Stimulated activated CD8-positive, alpha-beta memory T cell treated with anti-CD3 and anti-CD28 coated beads, Interleukin-15, amount 100 ng/mL, for 48 hours (primary cell): ENCODE measurements at regions not wholly inside any gene's neighbourhood (a gene's known extent, or its start where the extent isn't known, plus 50 kb on each side); places are given as distances from the start of the nearest gene placed in this dataset.
"Not testable (repeated sequence)": the region's sequence is repeated elsewhere in the genome, so short reads cannot be mapped to it uniquely, and the experiment has no call there.

Source experiments
- DNase-seq, 2 donors: peaks; one replicate each; pipeline ENCODE4 v3.0.0-alpha.2; 2020; ENCODE audit warnings: low read depth in 2 of 2

- DNase-seq: no peak
Measured at GRCh38 chr16:59632276-59632855, 898.2 kb upstream of the GOT2 start.

GRCh38 chr16:59624381-59624780, 890.3 kb upstream of the GOT2 start:
- not testable (repeated sequence) for DNase-seq

GRCh38 chr16:59614466-59615240, 880.5 kb upstream of the GOT2 start:
- DNase-seq: no peak

- DNase-seq: not testable (repeated sequence)
Measured at GRCh38 chr16:59612910-59613620, 878.9 kb upstream of the GOT2 start.

- DNase-seq: no peak
Measured at GRCh38 chr16:59612094-59612493, 878.0 kb upstream of the GOT2 start.

- DNase-seq: no peak
Measured at GRCh38 chr16:59611556-59611955, 877.4 kb upstream of the GOT2 start.

- no peak for DNase-seq
Measured at GRCh38 chr16:59605706-59606105, 871.6 kb upstream of the GOT2 start.

GRCh38 chr16:59604354-59604753, 870.2 kb upstream of the GOT2 start:
- no peak for DNase-seq

- no peak for DNase-seq
Measured at GRCh38 chr16:59601452-59601851, 867.3 kb upstream of the GOT2 start.

- DNase-seq: no peak
Measured at GRCh38 chr16:59597269-59597668, 863.2 kb upstream of the GOT2 start.

GRCh38 chr16:59596693-59597092, 862.6 kb upstream of the GOT2 start:
- DNase-seq: no peak

GRCh38 chr16:59593194-59593661, 859.1 kb upstream of the GOT2 start:
- DNase-seq: no peak

- no peak for DNase-seq
Measured at GRCh38 chr16:59591480-59591879, 857.4 kb upstream of the GOT2 start.

- DNase-seq: no peak
Measured at GRCh38 chr16:59590845-59591244, 856.7 kb upstream of the GOT2 start.

- DNase-seq: no peak
Measured at GRCh38 chr16:59586331-59586730, 852.2 kb upstream of the GOT2 start.

- DNase-seq: no peak
Measured at GRCh38 chr16:59574296-59574695, 840.2 kb upstream of the GOT2 start.

- no peak for DNase-seq
Measured at GRCh38 chr16:59573528-59574271, 839.6 kb upstream of the GOT2 start.

GRCh38 chr16:59567496-59567895, 833.4 kb upstream of the GOT2 start:
- no peak for DNase-seq

- no peak for DNase-seq
Measured at GRCh38 chr16:59566446-59566845, 832.3 kb upstream of the GOT2 start.

GRCh38 chr16:59558679-59559078, 824.6 kb upstream of the GOT2 start:
- DNase-seq: no peak

GRCh38 chr16:59552164-59552563, 818.0 kb upstream of the GOT2 start:
- DNase-seq: no peak

- DNase-seq: no peak
Measured at GRCh38 chr16:59545721-59546120, 811.6 kb upstream of the GOT2 start.
